H1 (cell line): ENCODE measurements at regions not wholly inside any gene's neighbourhood (a gene's known extent, or its start where the extent isn't known, plus 50 kb on each side); places are given as distances from the start of the nearest gene placed in this dataset.

Experiments used
- CEBPB ChIP-seq: IDR thresholded peaks from 2 replicates; pipeline ENCODE4 v1.6.1; 2012; ENCODE audit warnings: low read depth, low read length
- CHD1 ChIP-seq: IDR thresholded peaks from 2 replicates; pipeline ENCODE4 v1.6.1; 2012; ENCODE audit warnings: low read depth, low read length, improper control_type of control experiment
- CTBP2 ChIP-seq: IDR thresholded peaks from 2 replicates; pipeline ENCODE4 v1.7.0; 2011; ENCODE audit warnings: borderline replicate concordance, mild to moderate bottlenecking, moderate library complexity, mixed read lengths, low read length; ENCODE audit not compliant: insufficient read depth, insufficient read length
- EGR1 ChIP-seq: IDR thresholded peaks from 2 replicates; pipeline ENCODE4 v1.6.1; 2011; ENCODE audit warnings: low read depth, low read length, borderline replicate concordance
- GABPA ChIP-seq: IDR thresholded peaks from 2 replicates; pipeline ENCODE4 v1.6.1; 2011; ENCODE audit warnings: mild to moderate bottlenecking, low read length, moderate library complexity, borderline replicate concordance; ENCODE audit not compliant: insufficient read depth
- SIX5 ChIP-seq: IDR thresholded peaks from 2 replicates; pipeline ENCODE4 v1.6.1; 2011; ENCODE audit warnings: mild to moderate bottlenecking, low read depth, low read length
- SRF ChIP-seq: IDR thresholded peaks from 2 replicates; pipeline ENCODE4 v1.6.1; 2011; ENCODE audit warnings: mild to moderate bottlenecking, low read depth, low read length, moderate library complexity
- SUZ12 ChIP-seq: fragments of 200-600 bp; sonication (generic); IDR thresholded peaks from 2 replicates; pipeline ENCODE4 v1.6.1; 2012; ENCODE audit warnings: mild to moderate bottlenecking, inconsistent platforms, low read length, moderate library complexity, mixed read lengths
- YY1 ChIP-seq: IDR thresholded peaks from 2 replicates; pipeline ENCODE4 v1.6.1; 2011; ENCODE audit warnings: low read depth, mild to moderate bottlenecking, low read length

- TF ChIP-seq EGR1 = no peak
- TF ChIP-seq YY1 = no peak
- TF ChIP-seq CEBPB = no peak
- no peak for TF ChIP-seq SUZ12
- TF ChIP-seq SIX5 = no peak
- TF ChIP-seq GABPA = no peak
- TF ChIP-seq CTBP2 = no peak
- no peak for TF ChIP-seq SRF
- TF ChIP-seq CHD1 = no peak
- TF ChIP-seq, all 59 proteins: peak for 0
These were observed 60.2 kb downstream of the CEBPB start (continued) for GRCh38 chr20:50250679-50251382.
